Endodermal cell (in vitro differentiated cells): ENCODE measurements at regions not wholly inside any gene's neighbourhood (a gene's known extent, or its start where the extent isn't known, plus 50 kb on each side); places are given as distances from the start of the nearest gene placed in this dataset.
"Not testable (repeated sequence)": the region's sequence is repeated elsewhere in the genome, so short reads cannot be mapped to it uniquely, and the experiment has no call there.

Experiments
- DNase-seq: peaks from one replicate; pipeline ENCODE4 v3.0.0-alpha.2; 2017
- H3K27ac ChIP-seq: 2 replicates; pipeline ENCODE4 v1.5.1; 2013; ENCODE audit warnings: mild to moderate bottlenecking, low read depth, low read length, moderate library complexity
- H3K27me3 ChIP-seq: 2 replicates; pipeline ENCODE4 v1.6.1; 2013; ENCODE audit warnings: mild to moderate bottlenecking, low read length, moderate library complexity; ENCODE audit not compliant: insufficient read depth, control insufficient read depth, poor library complexity, severe bottlenecking
- H3K36me3 ChIP-seq: 2 replicates; pipeline ENCODE4 v1.7.0; 2013; ENCODE audit warnings: mild to moderate bottlenecking, low read length, moderate library complexity; ENCODE audit not compliant: control insufficient read depth, insufficient read depth
- H3K4me1 ChIP-seq: one replicate; pipeline ENCODE4 v1.7.0; 2013; ENCODE audit warnings: low read length; ENCODE audit not compliant: control insufficient read depth, insufficient read depth
- H3K4me3 ChIP-seq: 2 replicates; pipeline ENCODE4 v1.5.1; 2013; ENCODE audit warnings: mild to moderate bottlenecking, low read length, moderate library complexity
- H3K9ac ChIP-seq: 2 replicates; pipeline ENCODE4 v1.6.1; 2013; ENCODE audit warnings: mild to moderate bottlenecking, low read length, moderate library complexity; ENCODE audit not compliant: poor library complexity, severe bottlenecking; ENCODE audit errors: extremely low read depth
- H3K9me3 ChIP-seq: 2 replicates; pipeline ENCODE4 v1.6.1; 2013; ENCODE audit warnings: mild to moderate bottlenecking, low read length, moderate library complexity; ENCODE audit not compliant: control insufficient read depth
- H3K27ac Mint-ChIP-seq: 2 replicates; pipeline ENCODE4 v1.8.0; 2020; ENCODE audit warnings: mixed read lengths
- H3K27me3 Mint-ChIP-seq: 2 replicates; pipeline ENCODE4 v1.8.0; 2021; ENCODE audit warnings: mild to moderate bottlenecking, mixed read lengths; ENCODE audit not compliant: insufficient read depth
- H3K36me3 Mint-ChIP-seq: 2 replicates; pipeline ENCODE4 v1.8.0; 2020; ENCODE audit warnings: low read depth, mixed read lengths
- H3K4me1 Mint-ChIP-seq: 2 replicates; pipeline ENCODE4 v1.8.0; 2020; ENCODE audit warnings: mixed read lengths
- H3K4me3 Mint-ChIP-seq: 2 replicates; pipeline ENCODE4 v1.8.0; 2020; ENCODE audit warnings: mild to moderate bottlenecking, moderate library complexity, mixed read lengths
- H3K9me3 Mint-ChIP-seq: 2 replicates; pipeline ENCODE4 v1.8.0; 2020; ENCODE audit warnings: mild to moderate bottlenecking, mixed read lengths
- CTCF ChIP-seq: fragments of 200-600 bp; sonication (generic); conservative IDR thresholded peaks from 2 replicates; pipeline ENCODE4 v1.5.0; 2021; ENCODE audit warnings: antibody characterized with exemption, mild to moderate bottlenecking
- WGBS, 2 experiments: methylation state at CpG; one replicate each; pipeline versions ENCODE4 v1.1.5 to v1.1.7; 2013; ENCODE audit warnings: missing lambda C conversion rate in 2 of 2, mixed read lengths in 1 of 2; ENCODE audit not compliant: insufficient coverage in 1 of 2, insufficient read length in 1 of 2; 5-methylcytosine and 5-hydroxymethylcytosine counted together

DNA sequence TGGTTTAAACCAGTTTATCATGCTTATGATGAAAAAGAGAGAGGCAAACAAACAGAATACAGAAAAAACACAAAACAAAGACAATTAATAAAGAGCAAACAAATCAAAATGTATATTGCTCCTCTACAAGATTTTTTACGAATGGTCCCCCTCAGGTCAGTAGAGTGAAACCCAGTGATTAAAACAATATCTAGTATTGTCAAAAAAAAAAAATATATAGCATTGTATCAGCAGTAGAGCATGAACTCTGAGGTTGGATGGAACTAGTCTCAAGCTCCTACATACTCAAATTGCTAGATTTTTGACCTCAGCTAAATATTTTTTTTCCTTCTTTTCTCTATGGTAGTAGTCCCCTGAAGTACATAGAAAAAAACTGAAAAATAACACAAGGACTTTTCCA lies 290.3 kb upstream of the LUZP2 start:
- whole genome bisulfite sequencing, 2 experiments = no CpG with 5 or more reads among the region's 1 CpG
- no peak overlapping the region for H3K4me3 ChIP-seq
- TF ChIP-seq CTCF = no peak
- Mint-ChIP-seq H3K27me3 (no peaks in the 10 kb centered on the region), H3K9me3 (no peaks in the 10 kb centered on the region), H3K36me3 (no peaks in the 10 kb centered on the region), H3K4me3 (no peak overlapping the region), H3K4me1 (peaks cover 3% of the 10 kb centered on the region), H3K27ac (no peak overlapping the region)
- no peak overlapping the region for H3K27ac ChIP-seq
- H3K36me3 ChIP-seq = no peaks in the 10 kb centered on the region
- H3K9me3 ChIP-seq = no peaks in the 10 kb centered on the region
- no peaks in the 10 kb centered on the region for H3K27me3 ChIP-seq
- H3K9ac ChIP-seq = no peak overlapping the region
- no peak for DNase-seq
- H3K4me1 ChIP-seq = no peaks in the 10 kb centered on the region

GRCh38 chr11:24216488-24216887 lies 280.4 kb upstream of the LUZP2 start:
- Histone ChIP-seq H3K36me3 (no peaks in the 10 kb centered on the region), H3K4me3 (no peak overlapping the region), H3K27ac (no peak overlapping the region), H3K27me3 (no peaks in the 10 kb centered on the region), H3K9me3 (no peaks in the 10 kb centered on the region), H3K4me1 (no peaks in the 10 kb centered on the region), H3K9ac (no peak overlapping the region)
- no peak overlapping the region for H3K4me3 Mint-ChIP-seq
- WGBS, 2 experiments = 43 to 50% methylated on average over 1 of the region's 1 CpG
- TF ChIP-seq CTCF = no peak
- H3K4me1 Mint-ChIP-seq = peaks cover 3% of the 10 kb centered on the region
- no peaks in the 10 kb centered on the region for H3K36me3 Mint-ChIP-seq
- no peaks in the 10 kb centered on the region for H3K9me3 Mint-ChIP-seq
- no peaks in the 10 kb centered on the region for H3K27me3 Mint-ChIP-seq
- no peak overlapping the region for H3K27ac Mint-ChIP-seq
- no peak for DNase-seq

DNA sequence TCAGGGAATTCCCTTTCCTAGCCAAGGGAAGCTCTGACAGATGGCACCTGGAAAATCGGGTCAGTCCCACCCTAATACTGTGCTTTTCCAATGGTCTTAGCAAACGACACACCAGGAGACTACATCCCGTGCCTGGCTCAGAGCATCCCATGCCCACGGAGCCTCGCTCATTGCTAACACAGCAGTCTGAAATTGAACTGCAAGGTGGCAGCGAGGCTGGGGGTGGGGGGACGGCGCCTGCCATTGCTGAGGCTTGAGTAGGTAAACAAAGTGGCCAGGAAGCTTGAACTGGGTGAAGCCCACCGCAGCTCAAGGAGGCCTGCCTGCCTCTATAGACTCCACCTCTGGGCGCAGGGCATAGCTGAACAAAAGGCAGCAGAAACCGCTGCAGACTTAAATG lies 279.5 kb upstream of the LUZP2 start:
- H3K9ac ChIP-seq, DNase-seq, H3K27ac ChIP-seq, H3K27me3 ChIP-seq, H3K27me3 Mint-ChIP-seq, H3K4me3 ChIP-seq, H3K36me3 Mint-ChIP-seq, H3K9me3 Mint-ChIP-seq, H3K4me1 Mint-ChIP-seq, H3K27ac Mint-ChIP-seq, H3K9me3 ChIP-seq, H3K4me1 ChIP-seq, H3K36me3 ChIP-seq, H3K4me3 Mint-ChIP-seq: not testable (repeated sequence)
- 93 to 100% methylated on average over 5 to 10 of the region's 11 CpGs for WGBS, 2 experiments

DNA sequence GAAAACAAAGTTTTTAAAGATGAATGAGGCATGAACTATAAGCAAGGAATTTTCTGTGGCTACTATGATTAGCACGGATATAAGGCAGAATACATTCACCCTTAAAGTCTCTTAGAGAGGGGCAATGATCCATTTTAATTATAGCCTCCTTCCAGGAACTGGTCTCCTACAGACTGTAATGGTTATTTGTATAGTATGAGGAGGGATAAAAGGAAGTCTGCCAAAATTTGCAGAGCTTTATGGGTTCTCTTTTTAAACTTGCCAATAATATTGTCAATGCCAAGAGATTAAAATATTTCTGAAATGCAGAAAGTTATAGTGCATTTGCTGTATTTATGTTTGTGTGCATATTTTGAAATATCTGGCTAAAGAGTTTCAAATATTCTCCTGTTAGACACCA lies 271.4 kb upstream of the LUZP2 start:
- no peak overlapping the region for H3K27ac Mint-ChIP-seq
- H3K4me1 Mint-ChIP-seq = peaks cover 12% of the 10 kb centered on the region
- Histone ChIP-seq H3K27ac (no peak overlapping the region), H3K27me3 (no peaks in the 10 kb centered on the region), H3K36me3 (no peaks in the 10 kb centered on the region), H3K9me3 (no peaks in the 10 kb centered on the region), H3K4me3 (no peak overlapping the region), H3K4me1 (no peaks in the 10 kb centered on the region), H3K9ac (no peak overlapping the region)
- no peaks in the 10 kb centered on the region for H3K27me3 Mint-ChIP-seq
- peaks cover 13% of the 10 kb centered on the region for H3K9me3 Mint-ChIP-seq
- no peak for TF ChIP-seq CTCF
- DNase-seq = no peak
- 78% methylated on average over 1 of the region's 1 CpG; no CpG with 5 or more reads in 1 of the 2 experiments for WGBS, 2 experiments
- H3K36me3 Mint-ChIP-seq = no peaks in the 10 kb centered on the region
- no peak overlapping the region for H3K4me3 Mint-ChIP-seq
